B cell (primary cell): ENCODE measurements at regions not wholly inside any gene's neighbourhood (a gene's known extent, or its start where the extent isn't known, plus 50 kb on each side); places are given as distances from the start of the nearest gene placed in this dataset.

Source experiments
- ATAC-seq: fragments of 200-7000 bp; cut with Tn5 transposase; one replicate; pipeline ENCODE4 v1.10.0; 2021; ENCODE audit warnings: low read depth, mild to moderate bottlenecking, moderate number of reproducible peaks, moderate library complexity
- CTCF ChIA-PET: fragments of 350-600 bp; sonication (Branson Sonifier 250); formaldehyde crosslinking; loops from one replicate; lab custom pipeline; 2021; ENCODE audit warnings: antibody characterized with exemption, inconsistent platforms; lab: Charles Lee
- POLR2A ChIA-PET: fragments of 350-600 bp; sonication (Branson Sonifier 250); formaldehyde crosslinking; loops from one replicate; lab custom pipeline; 2021; ENCODE audit warnings: antibody characterized with exemption; lab: Charles Lee
- DNase-seq: peaks from one replicate; pipeline ENCODE4 v3.0.0; 2013
- H2AFZ ChIP-seq: 2 replicates; pipeline ENCODE4 v1.6.1; 2012; ENCODE audit warnings: mild to moderate bottlenecking, low read depth, low read length; ENCODE audit not compliant: insufficient read depth, poor library complexity, severe bottlenecking
- H3K27ac ChIP-seq, 2 donors: 1 replicate in 1 of 2; 2 replicates in 1 of 2; pipeline ENCODE4 v1.5.1; 2012 to 2013; ENCODE audit warnings: low read length in 2 of 2, mild to moderate bottlenecking in 2 of 2, moderate library complexity in 1 of 2
- H3K27me3 ChIP-seq, 4 experiments: fragments of 200-600 bp in 1 of 4; sonication (generic) in 1 of 4; replicated peaks in 1 of 4; 1 replicate in 2 of 4; 2 replicates in 2 of 4; pipeline versions ENCODE4 v1.6.1 to v1.7.0; 2013 to 2016; ENCODE audit warnings: low read length in 3 of 4, mild to moderate bottlenecking in 2 of 4, mixed read lengths in 1 of 4, moderate library complexity in 1 of 4; ENCODE audit not compliant: insufficient read depth in 4 of 4, control insufficient read depth in 3 of 4; ENCODE audit errors: control extremely low read depth in 1 of 4
- H3K36me3 ChIP-seq, 2 experiments: replicated peaks in 1 of 2; 1 replicate in 1 of 2; 2 replicates in 1 of 2; pipeline versions ENCODE4 v1.6.1 to v1.7.1; 2013; ENCODE audit warnings: low read length in 1 of 2; ENCODE audit not compliant: insufficient read depth in 2 of 2, control insufficient read depth in 1 of 2; ENCODE audit errors: control extremely low read depth in 1 of 2, extremely low read depth in 1 of 2
- H3K4me1 ChIP-seq, 2 donors: fragments of 200-600 bp in 1 of 2; sonication (generic) in 1 of 2; 1 replicate in 1 of 2; 2 replicates in 1 of 2; pipeline versions ENCODE4 v1.5.1 to v1.6.1; 2013 to 2017; ENCODE audit warnings: low read length in 2 of 2; ENCODE audit not compliant: control insufficient read depth in 2 of 2, insufficient read depth in 2 of 2
- H3K4me2 ChIP-seq: replicated peaks from 2 replicates; pipeline ENCODE3; 2012; ENCODE audit warnings: mild to moderate bottlenecking, low read depth, low read length; ENCODE audit not compliant: poor library complexity, severe bottlenecking
- H3K4me3 ChIP-seq, 5 experiments: fragments of 200-600 bp in 1 of 5; sonication (generic) in 1 of 5; 1 replicate in 3 of 5; 2 replicates in 2 of 5; pipeline versions ENCODE4 v1.5.1 to v1.7.0; 2011 to 2016; ENCODE audit warnings: low read length in 4 of 5, mild to moderate bottlenecking in 4 of 5, low read depth in 2 of 5, control low read depth in 1 of 5, moderate library complexity in 1 of 5; ENCODE audit not compliant: insufficient read depth in 1 of 5; ENCODE audit errors: control extremely low read depth in 1 of 5, extremely low read depth in 1 of 5
- H3K79me2 ChIP-seq: fragments of 200-600 bp; sonication (generic); one replicate; pipeline ENCODE4 v1.6.0; 2016; ENCODE audit warnings: low read length; ENCODE audit not compliant: control insufficient read depth, insufficient read depth
- H3K9ac ChIP-seq: fragments of 200-600 bp; sonication (generic); 2 replicates; pipeline ENCODE4 v1.6.1; 2017; ENCODE audit warnings: mild to moderate bottlenecking, low read length, moderate library complexity
- H3K9me3 ChIP-seq, 3 donors: one replicate each; pipeline versions ENCODE4 v1.6.1 to v1.7.1; 2013; ENCODE audit warnings: low read length in 2 of 3; ENCODE audit not compliant: control insufficient read depth in 2 of 3, insufficient read depth in 1 of 3; ENCODE audit errors: control extremely low read depth in 1 of 3
- H4K20me1 ChIP-seq: 2 replicates; pipeline ENCODE4 v1.6.0; 2012; ENCODE audit warnings: mild to moderate bottlenecking, low read length; ENCODE audit not compliant: insufficient read depth, control insufficient read depth, poor library complexity, severe bottlenecking
- H3K27ac Mint-ChIP-seq: one replicate; pipeline ENCODE4 v1.8.0; 2021; ENCODE audit warnings: mixed read lengths
- H3K27me3 Mint-ChIP-seq: one replicate; pipeline ENCODE4 v1.8.0; 2021; ENCODE audit warnings: mixed read lengths
- H3K4me1 Mint-ChIP-seq: one replicate; pipeline ENCODE4 v1.8.0; 2021; ENCODE audit warnings: mixed read lengths
- H3K4me3 Mint-ChIP-seq: one replicate; pipeline ENCODE4 v1.8.0; 2021; ENCODE audit warnings: mixed read lengths
- H3K9me3 Mint-ChIP-seq: one replicate; pipeline ENCODE4 v1.8.0; 2022; ENCODE audit warnings: mixed read lengths; ENCODE audit not compliant: insufficient read depth
- CTCF ChIP-seq: fragments of 200-600 bp; IDR thresholded peaks from one replicate; pipeline ENCODE4 v1.8.0; 2022; ENCODE audit warnings: antibody characterized with exemption, mild to moderate bottlenecking
- EZH2 ChIP-seq: IDR thresholded peaks from 2 replicates; pipeline ENCODE4 v1.6.1; 2012; ENCODE audit warnings: borderline replicate concordance, low read depth, mild to moderate bottlenecking, moderate library complexity, low read length; ENCODE audit not compliant: insufficient read depth, poor library complexity, severe bottlenecking
- WGBS: methylation state at CpG from one replicate; pipeline ENCODE4 v1.1.5; 2013; ENCODE audit warnings: missing lambda C conversion rate; ENCODE audit not compliant: insufficient coverage; 5-methylcytosine and 5-hydroxymethylcytosine counted together
- intact Hi-C: fragments of 100-400 bp; cut with micrococcal nuclease; formaldehyde crosslinking; loops from one replicate; pipeline ENCODE4 v1.10.0; 2022

- H4K20me1 ChIP-seq, result no peaks in the 10 kb centered on the region
- peaks cover under 1% of the 10 kb centered on the region for H3K4me1 Mint-ChIP-seq
- POLR2A ChIA-PET, result interaction anchor here (0.6 kb wide), 1 partner anchor 176 kb away, joined by 4 read pairs; no protein-coding TSS in a partner anchor
- H3K4me3 Mint-ChIP-seq, result no peak overlapping the region
- H3K27me3 ChIP-seq, result no peaks in the 10 kb centered on the region
- DNase-seq (no peak), ATAC-seq (no peak)
- CTCF ChIA-PET, result interaction anchor here (0.7 kb wide), 1 partner anchor 1122 kb away, joined by 3 read pairs; no protein-coding TSS in a partner anchor
- intact Hi-C loops, result no loop called here
- TF ChIP-seq CTCF (no peak), EZH2 (no peak)
- no peak overlapping the region for H3K27ac Mint-ChIP-seq
- H3K4me3 ChIP-seq, result no peak overlapping the region
- H3K79me2 ChIP-seq, result no peaks in the 10 kb centered on the region
- no peaks in the 10 kb centered on the region for H3K9me3 Mint-ChIP-seq
- H3K9me3 ChIP-seq, result peaks cover 0 to 11% (median 6%) of the 10 kb centered on the region in 3 donors
- no peaks in the 10 kb centered on the region for H3K36me3 ChIP-seq
- 0% methylated on average over 1 of the region's 6 CpGs for WGBS
- no peak overlapping the region for H3K27ac ChIP-seq
- H3K9ac ChIP-seq, result no peak overlapping the region
- peaks cover 21% of the 10 kb centered on the region for H3K27me3 Mint-ChIP-seq
- no peak overlapping the region for H3K4me2 ChIP-seq
- no peak overlapping the region for H2AFZ ChIP-seq
- H3K4me1 ChIP-seq, result no peaks in the 10 kb centered on the region
Observed at GRCh38 chr4:14111730-14112181, 484.2 kb upstream of the BOD1L1 start.

GRCh38 chr4:14115106-14115505, 487.6 kb upstream of the BOD1L1 start:
- H3K4me1 Mint-ChIP-seq, result peaks cover 11% of the 10 kb centered on the region
- 83% methylated on average over 1 of the region's 1 CpG for WGBS
- intact Hi-C loops, result no loop called here
- no peaks in the 10 kb centered on the region for H3K9me3 Mint-ChIP-seq
- Histone ChIP-seq H3K36me3 (no peaks in the 10 kb centered on the region), H4K20me1 (no peaks in the 10 kb centered on the region), H3K9ac (no peak overlapping the region), H3K9me3 (no peaks in the 10 kb centered on the region), H3K27ac (no peak overlapping the region), H2AFZ (no peak overlapping the region), H3K4me3 (no peak overlapping the region), H3K79me2 (no peaks in the 10 kb centered on the region), H3K4me2 (no peak overlapping the region), H3K27me3 (no peaks in the 10 kb centered on the region), H3K4me1 (peaks cover 0 to 6% of the 10 kb centered on the region in 2 donors)
- ChIA-PET POLR2A (no interaction called here), CTCF (no interaction called here)
- no peak for ATAC-seq
- H3K4me3 Mint-ChIP-seq, result no peak overlapping the region
- H3K27me3 Mint-ChIP-seq, result peaks cover 17% of the 10 kb centered on the region
- H3K27ac Mint-ChIP-seq, result no peak overlapping the region
- TF ChIP-seq CTCF (no peak), EZH2 (no peak)
- no peak for DNase-seq
